GM12865 (cell line): ENCODE measurements at regions not wholly inside any gene's neighbourhood (a gene's known extent, or its start where the extent isn't known, plus 50 kb on each side); places are given as distances from the start of the nearest gene placed in this dataset.

Source experiments
- DNase-seq: peaks from one replicate; pipeline ENCODE4 v3.0.0; 2010; ENCODE audit warnings: low read depth
- H3K4me3 ChIP-seq: 2 replicates; pipeline ENCODE4 v1.5.1; 2011; ENCODE audit warnings: mild to moderate bottlenecking, low read depth, low read length, control low read depth
- CTCF ChIP-seq: IDR thresholded peaks from 2 replicates; pipeline ENCODE4 v1.5.1; 2011; ENCODE audit warnings: low read length, control low read depth, low read depth, inconsistent platforms; ENCODE audit not compliant: insufficient read depth; ENCODE audit errors: missing control alignments

GRCh38 chr2:66346231-66346664 lies 88.7 kb upstream of the MEIS1 start:
- no peak overlapping the region for H3K4me3 ChIP-seq
- no peak for DNase-seq
- no peak for TF ChIP-seq CTCF

GRCh38 chr2:66344087-66344663 lies 90.8 kb upstream of the MEIS1 start:
- DNase-seq: no peak
- no peak overlapping the region for H3K4me3 ChIP-seq
- TF ChIP-seq CTCF: no peak

GRCh38 chr2:66343259-66343658 lies 91.7 kb upstream of the MEIS1 start:
- no peak overlapping the region for H3K4me3 ChIP-seq
- TF ChIP-seq CTCF: no peak
- no peak for DNase-seq

- TF ChIP-seq CTCF: no peak
- no peak overlapping the region for H3K4me3 ChIP-seq
- DNase-seq: no peak
These were observed 94.4 kb upstream of the MEIS1 start for GRCh38 chr2:66340521-66340920.

- no peak for TF ChIP-seq CTCF
- no peak for DNase-seq
These were observed 100.5 kb upstream of the MEIS1 start for GRCh38 chr2:66334237-66335029.

GRCh38 chr2:66331176-66331575 lies 103.7 kb upstream of the MEIS1 start:
- H3K4me3 ChIP-seq: no peak overlapping the region
- no peak for TF ChIP-seq CTCF
- DNase-seq: no peak

More at GRCh38 chr2:66334237-66335029, 100.5 kb upstream of the MEIS1 start:
- no peak overlapping the region for H3K4me3 ChIP-seq
